ENCODE measurements at regions not wholly inside any gene's neighbourhood (a gene's known extent, or its start where the extent isn't known, plus 50 kb on each side); places are given as distances from the start of the nearest gene placed in this dataset.

DNA sequence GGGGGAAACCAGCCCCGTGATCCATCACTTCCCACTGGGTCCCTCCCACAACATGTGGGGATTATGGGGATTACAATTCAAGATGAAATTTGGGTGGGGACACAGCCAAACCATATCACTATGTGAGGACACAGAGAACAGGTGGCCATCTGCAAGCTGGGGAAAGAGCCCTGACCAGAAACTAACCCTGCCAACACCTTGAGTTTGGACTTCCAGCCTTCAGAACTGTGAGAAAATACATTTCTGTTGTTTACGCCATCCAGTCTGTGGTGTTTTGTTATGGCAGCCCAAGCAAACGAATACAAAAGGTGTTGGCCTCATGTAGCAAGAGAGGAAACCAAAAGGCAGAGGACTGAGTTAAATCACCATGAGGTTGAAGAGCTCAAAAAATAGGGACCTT is 169.9 kb upstream of the TENM3 start:
- H3K23ac ChIP-seq (ENCODE audit: low read depth, low read length): no peak overlapping the region
- no peak overlapping the region for H3K4me3 ChIP-seq (ENCODE audit: insufficient read depth, low read depth, low read length)
- H2BK20ac ChIP-seq (ENCODE audit: low read depth, low read length): no peak overlapping the region
- H2BK15ac ChIP-seq (ENCODE audit: low read depth, low read length): no peak overlapping the region
- dilution Hi-C loops (cut with HindIII; ENCODE audit: low sequenced_read_pairs, unreplicated experiment): no loop called here
- H4K5ac ChIP-seq (ENCODE audit: low read depth, low read length): no peak overlapping the region
- no peak overlapping the region for H4K91ac ChIP-seq (ENCODE audit: insufficient read depth, low read depth, low read length)
- no CpG with 5 or more reads among the region's 3 CpGs for WGBS, 2 experiments (ENCODE audit: extremely low coverage in 2 of 2, insufficient read length in 1 of 2)
- intact Hi-C loops (cut with micrococcal nuclease): no loop called here
- H3K9ac ChIP-seq (ENCODE audit: low read depth, low read length): no peak overlapping the region
- no peak overlapping the region for H2AK9ac ChIP-seq (replicated peaks; ENCODE audit: low read depth, low read length, poor library complexity)
- H3K4me2 ChIP-seq (ENCODE audit: low read depth, low read length): no peak overlapping the region
- H3K79me1 ChIP-seq (ENCODE audit: low read depth in 1 of 2, low read length in 2 of 2): no peaks in the 10 kb centered on the region
- no peak overlapping the region for H3K56ac ChIP-seq (ENCODE audit: extremely low read depth, insufficient read depth, low read length)
- no peak overlapping the region for H2BK5ac ChIP-seq (ENCODE audit: low read depth, low read length, poor library complexity, severe bottlenecking)
- H3K36me3 ChIP-seq (ENCODE audit: control insufficient read depth, insufficient read depth, low read length): no peaks in the 10 kb centered on the region
- H3K14ac ChIP-seq (replicated peaks; ENCODE audit: low read depth, low read length): no peak overlapping the region
- H2AFZ ChIP-seq (replicated peaks; ENCODE audit: low read length, poor library complexity): no peak overlapping the region
- no peaks in the 10 kb centered on the region; the same call in 1 of the 2 replicates for H3K9me3 ChIP-seq (ENCODE audit: control insufficient read depth, insufficient read depth, low read length)
- POLR2A ChIA-PET (ENCODE audit: unreplicated experiment): no interaction called here
- CTCF ChIA-PET: no interaction called here
- DNase-seq (no peak), ATAC-seq (ENCODE audit: low read depth) (no peak)
- no TSS peak for BruUV-seq (replicated peaks)
- no peak overlapping the region for H2BK120ac ChIP-seq (ENCODE audit: low read depth, low read length)
- TF ChIP-seq RCOR1 (IDR thresholded peaks at IDR 0.05; ENCODE audit: insufficient replicate concordance, low read length) (no peak), SMC3 (IDR thresholded peaks at IDR 0.05; ENCODE audit: low read depth, low read length) (no peak), CEBPB (IDR thresholded peaks at IDR 0.05; ENCODE audit: low read depth, low read length) (no peak), MAZ (IDR thresholded peaks at IDR 0.05; ENCODE audit: borderline replicate concordance, low read depth, low read length) (no peak), RFX5 (IDR thresholded peaks at IDR 0.05; ENCODE audit: low read depth, low read length) (no peak), MXI1 (IDR thresholded peaks at IDR 0.05; ENCODE audit: borderline replicate concordance, low read depth, low read length) (no peak), BHLHE40 (IDR thresholded peaks at IDR 0.05; ENCODE audit: low read depth, low read length) (no peak), MAFK (IDR thresholded peaks at IDR 0.05; ENCODE audit: low read depth, low read length) (no peak), NFE2L2 (IDR thresholded peaks at IDR 0.05; ENCODE audit: low read depth, low read length) (no peak), FOS (IDR thresholded peaks at IDR 0.05; ENCODE audit: low read depth, low read length) (no peak), ELK1 (IDR thresholded peaks at IDR 0.05; ENCODE audit: borderline replicate concordance, low read depth, low read length) (no peak), POLR2A (IDR thresholded peaks at IDR 0.05; ENCODE audit: low read depth, low read length) (no peak), CHD1 (IDR thresholded peaks at IDR 0.05; ENCODE audit: low read depth, low read length) (no peak), RAD21 (IDR thresholded peaks at IDR 0.05; ENCODE audit: low read length) (no peak)
- TF ChIP-seq, protein P1, sequence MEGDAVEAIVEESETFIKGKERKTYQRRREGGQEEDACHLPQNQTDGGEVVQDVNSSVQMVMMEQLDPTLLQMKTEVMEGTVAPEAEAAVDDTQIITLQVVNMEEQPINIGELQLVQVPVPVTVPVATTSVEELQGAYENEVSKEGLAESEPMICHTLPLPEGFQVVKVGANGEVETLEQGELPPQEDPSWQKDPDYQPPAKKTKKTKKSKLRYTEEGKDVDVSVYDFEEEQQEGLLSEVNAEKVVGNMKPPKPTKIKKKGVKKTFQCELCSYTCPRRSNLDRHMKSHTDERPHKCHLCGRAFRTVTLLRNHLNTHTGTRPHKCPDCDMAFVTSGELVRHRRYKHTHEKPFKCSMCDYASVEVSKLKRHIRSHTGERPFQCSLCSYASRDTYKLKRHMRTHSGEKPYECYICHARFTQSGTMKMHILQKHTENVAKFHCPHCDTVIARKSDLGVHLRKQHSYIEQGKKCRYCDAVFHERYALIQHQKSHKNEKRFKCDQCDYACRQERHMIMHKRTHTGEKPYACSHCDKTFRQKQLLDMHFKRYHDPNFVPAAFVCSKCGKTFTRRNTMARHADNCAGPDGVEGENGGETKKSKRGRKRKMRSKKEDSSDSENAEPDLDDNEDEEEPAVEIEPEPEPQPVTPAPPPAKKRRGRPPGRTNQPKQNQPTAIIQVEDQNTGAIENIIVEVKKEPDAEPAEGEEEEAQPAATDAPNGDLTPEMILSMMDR (conservative IDR thresholded peaks at IDR 0.05; ENCODE audit: low read depth, low read length): no peak
- TF ChIP-seq, protein P2, sequence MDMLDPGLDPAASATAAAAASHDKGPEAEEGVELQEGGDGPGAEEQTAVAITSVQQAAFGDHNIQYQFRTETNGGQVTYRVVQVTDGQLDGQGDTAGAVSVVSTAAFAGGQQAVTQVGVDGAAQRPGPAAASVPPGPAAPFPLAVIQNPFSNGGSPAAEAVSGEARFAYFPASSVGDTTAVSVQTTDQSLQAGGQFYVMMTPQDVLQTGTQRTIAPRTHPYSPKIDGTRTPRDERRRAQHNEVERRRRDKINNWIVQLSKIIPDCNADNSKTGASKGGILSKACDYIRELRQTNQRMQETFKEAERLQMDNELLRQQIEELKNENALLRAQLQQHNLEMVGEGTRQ (IDR thresholded peaks at IDR 0.05; ENCODE audit: low read depth, low read length): no peak
- H2AK5ac ChIP-seq (ENCODE audit: low read depth, low read length): no peak overlapping the region
- H3K27ac ChIP-seq (ENCODE audit: insufficient read depth, low read length): no peak overlapping the region
- H3K27me3 ChIP-seq (ENCODE audit: control insufficient read depth, insufficient read depth, low read length): no peaks in the 10 kb centered on the region
- H4K20me1 ChIP-seq (ENCODE audit: insufficient read depth, low read length): no peaks in the 10 kb centered on the region
- no peak overlapping the region for H3K4ac ChIP-seq (ENCODE audit: low read depth, low read length)
- H4K8ac ChIP-seq (ENCODE audit: low read depth in 2 of 2, low read length in 2 of 2): no peak overlapping the region
- no peak overlapping the region for H3K18ac ChIP-seq (ENCODE audit: low read depth, low read length)
- no peaks in the 10 kb centered on the region for H3K4me1 ChIP-seq (ENCODE audit: control insufficient read depth, insufficient read depth, low read length)
- no peaks in the 10 kb centered on the region for H3K9me1 ChIP-seq (ENCODE audit: insufficient read depth, low read length)
- in situ Hi-C loops (cut with MboI; ENCODE audit: low sequenced_read_pairs): no loop called here

All from IMR-90 (cell line).